GM18498 (cell line): ENCODE measurements at regions not wholly inside any gene's neighbourhood (a gene's known extent, or its start where the extent isn't known, plus 50 kb on each side); places are given as distances from the start of the nearest gene placed in this dataset.
"Not testable (repeated sequence)": the region's sequence is repeated elsewhere in the genome, so short reads cannot be mapped to it uniquely, and the experiment has no call there.

Experiments
- ATAC-seq: cut with Tn5 transposase; IDR thresholded peaks from one replicate; pipeline ENCODE4 v1.9.1; 2021; ENCODE audit warnings: mild to moderate bottlenecking, moderate library complexity; ENCODE audit not compliant: unreplicated experiment

- ATAC-seq, result no peak
These were observed 641.6 kb downstream of the ANKRD50 start for GRCh38 chr4:124070688-124071484.

DNA sequence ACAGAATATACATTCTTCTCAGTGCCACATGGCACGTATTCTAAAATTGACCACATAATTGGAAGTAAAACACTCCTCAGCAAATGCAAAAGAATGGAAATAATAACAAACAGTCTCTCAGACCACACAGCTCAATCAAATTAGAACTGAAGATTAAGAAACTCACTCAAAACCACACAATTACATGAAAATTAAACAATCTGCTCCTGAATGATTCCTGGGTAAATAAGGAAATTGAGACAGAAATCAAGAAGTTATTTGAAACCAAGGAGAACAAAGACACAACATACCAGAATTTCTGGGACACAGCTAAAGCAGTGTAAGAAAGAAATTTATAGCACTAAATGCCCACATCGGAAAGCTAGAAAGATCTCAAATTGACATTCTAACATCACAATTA is 637.3 kb downstream of the ANKRD50 start:
- ATAC-seq, result not testable (repeated sequence)

GRCh38 chr4:124079174-124079780 is 633.3 kb downstream of the ANKRD50 start:
- ATAC-seq, result no peak

DNA sequence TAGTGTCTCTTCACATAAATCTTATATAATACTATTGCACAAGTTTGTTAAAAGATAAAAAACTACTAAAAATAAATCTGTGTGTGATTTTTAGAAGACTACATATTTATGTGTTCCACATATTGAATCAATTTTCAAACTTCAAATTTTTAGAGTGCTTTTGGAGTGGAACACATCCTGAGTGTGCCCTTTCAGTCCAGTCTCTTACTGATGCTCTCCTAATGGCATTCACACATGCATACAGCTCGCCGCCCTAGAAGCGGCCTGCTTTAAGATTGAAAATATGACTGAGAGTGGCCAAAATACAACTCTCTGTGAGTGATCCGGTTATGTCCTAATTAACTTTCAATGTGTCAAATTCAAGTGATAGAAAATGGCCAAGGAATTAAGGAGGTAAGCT is 628.8 kb downstream of the ANKRD50 start:
- ATAC-seq, result no peak

GRCh38 chr4:124085561-124086180 is 626.9 kb downstream of the ANKRD50 start:
- no peak for ATAC-seq

DNA sequence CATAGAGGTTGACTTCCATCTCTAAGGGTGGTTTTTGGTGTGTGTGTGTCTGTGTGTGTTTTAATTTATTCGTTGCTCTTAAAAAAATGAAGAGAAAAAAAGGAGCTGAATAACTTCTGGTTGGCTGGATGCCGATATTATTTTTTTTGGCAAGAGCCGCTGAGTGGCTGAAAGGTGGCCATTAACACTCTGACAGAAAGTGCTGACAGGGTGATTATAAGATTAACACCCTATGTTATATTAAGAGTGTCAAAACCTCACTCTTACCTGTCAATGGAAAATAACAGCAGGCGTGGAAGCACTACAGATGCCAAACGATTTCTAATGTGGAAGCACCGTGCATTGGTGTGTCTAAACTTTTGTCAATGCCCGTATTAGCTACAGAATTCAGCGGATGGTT is 622.5 kb downstream of the ANKRD50 start:
- no peak for ATAC-seq

DNA sequence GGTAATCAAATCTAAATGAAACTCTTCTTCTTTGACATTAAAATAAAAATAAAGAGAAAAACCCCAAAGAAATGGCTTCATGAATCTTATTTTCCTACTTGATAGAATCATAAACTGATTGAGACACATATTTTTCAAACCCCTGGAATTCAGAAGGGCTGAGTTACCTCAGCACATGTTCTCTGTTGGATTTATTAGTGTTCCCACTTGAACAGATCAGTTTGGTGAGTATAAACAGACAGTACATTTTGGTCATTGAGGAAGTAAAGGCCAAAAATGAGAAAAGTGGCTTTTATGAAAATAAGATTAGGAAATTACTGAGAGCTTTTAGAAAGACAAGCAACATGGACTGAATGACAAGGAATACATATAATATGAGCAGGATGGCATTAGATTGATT is 620.4 kb downstream of the ANKRD50 start:
- no peak for ATAC-seq

DNA sequence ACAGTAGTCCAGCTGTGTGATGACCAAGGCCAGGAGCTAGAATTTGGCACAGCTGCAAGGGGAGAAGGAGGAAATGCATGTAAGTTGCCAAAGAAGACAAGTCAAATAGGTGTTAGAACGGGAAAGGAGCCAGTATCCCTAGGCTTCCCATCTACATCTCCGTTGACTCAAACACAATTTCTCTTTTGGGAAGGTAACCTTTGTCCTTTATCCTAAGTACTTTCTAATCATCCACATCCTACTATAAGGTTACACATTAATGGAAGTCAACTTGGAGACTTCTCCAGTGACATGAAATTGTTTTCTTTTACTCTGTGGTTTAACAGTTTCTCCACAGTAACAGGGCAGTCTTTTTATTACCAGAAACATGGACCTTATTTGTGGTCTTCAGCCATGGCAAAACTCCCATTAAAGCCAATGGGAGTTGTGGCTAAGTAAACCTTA is 620.0 kb downstream of the ANKRD50 start:
- no peak for ATAC-seq

DNA sequence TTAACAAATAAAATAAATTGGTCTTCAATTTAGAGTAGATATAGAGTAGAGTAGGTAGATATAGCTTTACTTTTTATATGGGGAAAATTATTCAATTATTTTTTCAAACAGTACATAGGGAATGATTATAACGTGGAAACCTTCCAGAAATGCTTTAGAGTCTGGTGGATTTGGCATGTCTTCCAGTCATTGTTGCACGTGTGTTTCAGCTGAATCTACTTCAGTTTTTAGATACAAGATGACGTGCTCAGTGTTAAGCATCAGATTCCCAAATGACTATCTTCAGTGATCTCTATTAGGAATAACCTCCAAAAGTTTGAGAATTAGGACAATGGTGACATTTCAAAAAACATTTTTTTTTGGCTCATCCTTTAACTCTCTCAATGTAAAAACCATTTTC is 616.9 kb downstream of the ANKRD50 start:
- no peak for ATAC-seq

DNA sequence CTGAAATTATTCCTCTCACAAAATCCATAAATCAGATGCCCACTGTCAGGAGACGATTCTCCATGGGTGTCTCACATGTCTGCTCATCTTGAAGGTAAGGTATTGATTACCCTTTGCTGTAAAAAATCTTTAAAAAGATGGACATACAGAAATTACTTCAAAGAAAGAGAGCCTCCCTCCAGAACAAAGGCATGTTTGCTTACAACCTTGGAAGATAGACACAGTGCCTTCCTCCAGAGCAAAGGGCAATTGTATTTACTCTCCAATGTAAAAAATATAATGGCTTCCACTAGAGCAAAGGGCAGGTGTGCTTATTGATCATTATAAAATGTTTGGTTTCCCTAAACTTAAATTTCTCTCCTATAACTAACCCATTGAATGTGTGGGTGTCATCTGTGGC is 616.2 kb downstream of the ANKRD50 start:
- no peak for ATAC-seq

DNA sequence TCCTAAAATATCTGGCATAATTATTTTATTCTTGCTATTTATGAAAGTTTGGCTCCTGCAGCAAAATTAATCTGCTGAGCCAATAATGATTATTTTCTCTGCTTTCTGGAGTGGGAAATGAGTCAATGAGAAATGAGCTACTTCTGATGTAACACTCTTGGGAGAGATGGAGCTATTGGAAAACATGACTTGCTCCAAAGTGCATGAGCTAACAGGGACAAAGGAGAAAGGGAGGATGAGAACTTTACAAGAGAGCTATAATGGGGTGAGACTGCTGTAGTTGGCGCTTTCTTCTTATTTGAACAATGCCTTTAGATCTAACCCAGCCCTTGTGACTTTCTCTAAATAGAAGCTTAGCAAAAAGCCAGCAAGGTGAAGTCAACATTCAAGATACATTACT is 615.1 kb downstream of the ANKRD50 start:
- no peak for ATAC-seq

DNA sequence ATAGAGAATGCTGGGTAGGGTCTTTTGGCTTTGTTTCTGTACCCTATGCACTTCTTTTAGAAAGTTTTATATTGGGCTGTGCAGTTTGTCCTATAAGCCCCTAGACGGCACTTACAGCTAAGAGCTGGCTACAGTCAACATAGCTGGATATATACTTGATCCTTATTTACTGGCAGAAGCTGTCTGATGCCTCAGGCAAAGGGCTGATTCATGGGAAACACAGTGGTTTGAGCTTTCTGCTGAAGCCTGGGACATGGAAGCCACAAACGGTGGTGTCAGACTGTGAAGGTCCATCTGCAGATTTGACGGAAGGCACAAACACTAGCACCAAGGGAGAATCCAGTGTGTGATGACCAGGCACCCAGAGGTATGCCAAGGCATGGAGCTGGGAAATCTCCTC is 608.4 kb downstream of the ANKRD50 start:
- no peak for ATAC-seq

- no peak for ATAC-seq
These were observed 607.9 kb downstream of the ANKRD50 start for GRCh38 chr4:124104628-124105027.

- no peak for ATAC-seq
These were observed 607.3 kb downstream of the ANKRD50 start for GRCh38 chr4:124105212-124105611.

GRCh38 chr4:124111411-124111810 is 601.1 kb downstream of the ANKRD50 start:
- ATAC-seq, result no peak

DNA sequence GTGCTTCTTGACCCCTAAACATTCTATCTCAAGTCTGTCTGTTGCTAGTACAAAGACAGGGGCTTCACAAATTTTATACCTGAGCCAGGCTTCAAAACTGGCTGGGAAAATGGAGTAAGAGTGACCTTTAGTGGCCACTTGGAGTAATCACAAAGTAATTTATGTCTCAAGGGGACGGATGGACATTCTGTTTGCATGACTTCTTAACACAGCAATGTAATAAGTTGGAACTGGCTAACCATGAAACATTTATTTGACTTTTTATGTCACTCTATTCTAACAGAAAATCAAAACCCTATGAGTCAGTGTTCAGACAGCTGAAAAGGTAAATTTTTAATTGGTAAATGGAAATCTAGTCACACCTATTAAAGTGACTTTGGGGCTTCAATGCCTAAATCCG is 600.6 kb downstream of the ANKRD50 start:
- ATAC-seq, result peak; percentile 63

DNA sequence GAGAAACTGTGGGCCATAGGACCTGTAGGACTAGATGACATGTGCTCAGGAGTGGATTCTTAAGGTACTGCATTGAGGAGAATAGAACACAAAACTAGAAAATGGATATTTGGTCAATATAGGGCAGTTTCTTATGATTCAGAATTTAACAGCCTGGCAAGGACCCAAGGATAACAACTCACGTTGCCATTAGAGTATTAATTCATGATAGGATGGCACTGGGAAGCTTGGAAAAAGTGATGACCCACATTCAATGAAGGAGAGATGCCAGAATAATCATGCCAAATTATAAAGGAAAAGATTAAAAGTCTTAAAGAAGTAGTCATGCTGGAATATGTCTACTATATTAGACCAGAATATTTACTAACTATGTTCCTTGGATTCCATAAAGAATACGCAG is 594.5 kb downstream of the ANKRD50 start:
- ATAC-seq, result no peak

DNA sequence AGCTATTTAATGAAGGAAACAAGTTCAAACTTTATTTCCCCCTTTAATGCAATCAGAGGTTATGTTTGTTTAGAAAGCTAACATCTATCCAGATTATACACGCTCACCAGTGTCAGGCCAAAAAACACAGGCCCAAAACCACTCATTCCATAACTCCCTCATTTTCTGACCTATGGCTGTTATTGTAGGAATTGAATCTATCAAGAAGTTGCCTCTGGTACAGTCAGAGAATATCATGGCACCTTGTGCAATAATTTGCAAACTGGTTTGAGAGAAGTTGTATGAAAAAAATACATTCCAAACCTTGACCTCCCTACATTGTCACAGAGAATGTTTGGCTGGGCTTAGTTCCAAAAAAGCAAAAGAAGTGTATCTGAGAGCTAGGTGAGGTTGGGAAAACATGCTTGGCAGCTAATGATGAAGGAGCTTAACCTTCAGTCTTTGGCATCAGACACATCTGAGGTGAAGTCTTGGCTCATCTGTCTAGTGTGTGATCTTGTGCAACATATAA is 591.0 kb downstream of the ANKRD50 start:
- no peak for ATAC-seq

GRCh38 chr4:124123181-124123580 is 589.4 kb downstream of the ANKRD50 start:
- ATAC-seq, result no peak

DNA sequence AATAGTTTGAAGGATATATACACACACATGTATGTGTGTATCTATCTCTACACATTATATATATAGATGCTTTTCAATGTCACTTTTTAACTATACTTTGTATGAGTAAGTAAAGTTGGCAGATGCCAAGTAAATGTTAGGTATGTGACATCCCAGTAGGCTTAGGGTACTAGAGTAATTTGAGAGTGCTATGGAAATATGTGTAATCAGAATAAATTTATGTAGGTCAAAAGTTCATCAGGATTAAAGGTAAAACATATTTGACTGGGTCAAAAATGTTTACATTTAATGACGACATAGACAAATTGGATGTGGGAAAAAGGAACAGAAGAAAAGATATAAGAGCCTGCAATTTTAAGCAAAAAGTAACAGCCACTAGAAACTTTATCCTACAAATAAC is 588.8 kb downstream of the ANKRD50 start:
- ATAC-seq, result no peak

GRCh38 chr4:124131324-124131723 is 581.2 kb downstream of the ANKRD50 start:
- ATAC-seq, result not testable (repeated sequence)

DNA sequence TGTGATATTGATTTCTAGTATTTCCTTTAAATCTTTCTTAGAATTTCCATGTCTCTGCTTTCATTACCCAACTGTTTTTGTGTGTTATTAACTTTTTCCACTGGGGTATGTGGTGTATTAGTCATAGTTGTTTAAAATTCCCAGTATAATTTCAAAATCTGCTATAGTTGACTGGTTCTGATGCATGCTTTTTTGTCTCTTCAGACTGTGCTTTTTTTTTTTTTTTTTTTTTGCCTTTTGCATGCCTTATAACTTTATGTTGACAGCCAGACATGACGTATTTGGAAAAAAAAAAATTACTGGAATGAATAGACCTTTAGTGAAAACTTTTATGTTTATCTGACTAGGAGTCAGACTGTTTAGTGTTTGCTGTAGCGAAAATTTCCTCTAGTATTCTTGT is 580.4 kb downstream of the ANKRD50 start:
- no peak for ATAC-seq
